Muscle layer of colon (tissue), 2 donors: ENCODE measurements at regions not wholly inside any gene's neighbourhood (a gene's known extent, or its start where the extent isn't known, plus 50 kb on each side); places are given as distances from the start of the nearest gene placed in this dataset.
"Not testable (repeated sequence)": the region's sequence is repeated elsewhere in the genome, so short reads cannot be mapped to it uniquely, and the experiment has no call there.

ENCODE experiments used
- H3K27ac ChIP-seq: one replicate; pipeline ENCODE4 v1.7.0; 2013; ENCODE audit warnings: low read depth, mild to moderate bottlenecking, low read length, moderate library complexity
- H3K27me3 ChIP-seq, 2 donors: one replicate each; pipeline ENCODE4 v1.7.0; 2013; ENCODE audit warnings: low read length in 2 of 2, mild to moderate bottlenecking in 2 of 2; ENCODE audit not compliant: insufficient read depth in 2 of 2, control insufficient read depth in 1 of 2
- H3K36me3 ChIP-seq: one replicate; pipeline ENCODE4 v1.7.0; 2013; ENCODE audit warnings: mild to moderate bottlenecking, low read length; ENCODE audit not compliant: insufficient read depth
- H3K4me1 ChIP-seq: one replicate; pipeline ENCODE4 v1.7.0; 2013; ENCODE audit warnings: mild to moderate bottlenecking, low read length; ENCODE audit not compliant: insufficient read depth
- H3K4me3 ChIP-seq, 2 donors: one replicate each; pipeline ENCODE4 v1.7.0; 2013; ENCODE audit warnings: low read length in 2 of 2, low read depth in 1 of 2, mild to moderate bottlenecking in 1 of 2, moderate library complexity in 1 of 2
- H3K9ac ChIP-seq: one replicate; pipeline ENCODE4 v1.7.0; 2013; ENCODE audit warnings: low read length
- H3K9me3 ChIP-seq: one replicate; pipeline ENCODE4 v1.7.0; 2013; ENCODE audit warnings: mild to moderate bottlenecking, low read length
- donor health status: abdominal sarcoma.
- donor health status: Adenocarcinoma of cecum.

- not testable (repeated sequence) for H3K36me3 ChIP-seq, H3K9me3 ChIP-seq, H3K27me3 ChIP-seq, H3K4me1 ChIP-seq, H3K27ac ChIP-seq, H3K9ac ChIP-seq, H3K4me3 ChIP-seq
Measured at GRCh38 chr7:65797086-65797485, 75.8 kb upstream of the VKORC1L1 start.

GRCh38 chr7:65797566-65797965 is 75.3 kb upstream of the VKORC1L1 start:
- not testable (repeated sequence) for H3K4me3 ChIP-seq, H3K27ac ChIP-seq, H3K9me3 ChIP-seq, H3K27me3 ChIP-seq, H3K36me3 ChIP-seq, H3K4me1 ChIP-seq, H3K9ac ChIP-seq

- Histone ChIP-seq H3K4me1 (no peaks in the 10 kb centered on the region), H3K9me3 (no peaks in the 10 kb centered on the region), H3K4me3 (no peak overlapping the region), H3K27me3 (no peaks in the 10 kb centered on the region), H3K36me3 (no peaks in the 10 kb centered on the region), H3K9ac (no peak overlapping the region), H3K27ac (no peak overlapping the region)
Measured at GRCh38 chr7:65798111-65799075, 74.5 kb upstream of the VKORC1L1 start.

DNA sequence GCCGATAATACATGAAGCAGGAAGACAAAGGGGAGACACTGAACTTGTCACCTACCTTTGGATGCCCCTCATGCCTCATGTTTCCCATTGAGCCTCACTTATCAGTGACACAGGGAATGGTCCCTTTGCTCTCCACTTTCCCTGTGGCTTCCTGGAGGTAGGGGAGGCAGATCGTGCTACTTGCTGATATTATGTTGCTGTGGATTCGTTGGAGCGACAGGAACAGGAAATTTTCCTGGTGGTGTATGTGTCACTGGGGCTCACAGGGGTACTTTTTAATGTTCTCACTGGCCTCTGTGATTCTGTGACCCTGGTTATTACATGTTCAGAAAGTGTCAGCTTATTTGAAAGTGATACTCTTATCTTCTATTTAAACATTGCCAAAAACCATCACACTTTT is 72.7 kb upstream of the VKORC1L1 start:
- H3K27ac ChIP-seq, H3K9ac ChIP-seq, H3K4me1 ChIP-seq, H3K9me3 ChIP-seq, H3K27me3 ChIP-seq, H3K4me3 ChIP-seq, H3K36me3 ChIP-seq: not testable (repeated sequence)

- H3K27me3 ChIP-seq, result no peaks in the 10 kb centered on the region
- no peaks in the 10 kb centered on the region for H3K4me1 ChIP-seq
- no peaks in the 10 kb centered on the region for H3K9me3 ChIP-seq
- no peak overlapping the region for H3K4me3 ChIP-seq
- H3K27ac ChIP-seq, result no peak overlapping the region
- no peaks in the 10 kb centered on the region for H3K36me3 ChIP-seq
- no peak overlapping the region for H3K9ac ChIP-seq
Measured at GRCh38 chr7:65800890-65801341, 72.0 kb upstream of the VKORC1L1 start.

- Histone ChIP-seq H3K9ac (no peak overlapping the region), H3K36me3 (no peaks in the 10 kb centered on the region), H3K27ac (no peak overlapping the region)
Measured at GRCh38 chr7:65804887-65805286, 68.0 kb upstream of the VKORC1L1 start.

GRCh38 chr7:65807067-65807466 is 65.8 kb upstream of the VKORC1L1 start:
- H3K9me3 ChIP-seq, H3K36me3 ChIP-seq, H3K27ac ChIP-seq, H3K9ac ChIP-seq, H3K27me3 ChIP-seq, H3K4me3 ChIP-seq, H3K4me1 ChIP-seq: not testable (repeated sequence)

More at GRCh38 chr7:65804887-65805286, 68.0 kb upstream of the VKORC1L1 start:
- H3K9me3 ChIP-seq, result no peaks in the 10 kb centered on the region
- no peaks in the 10 kb centered on the region for H3K27me3 ChIP-seq
- H3K4me1 ChIP-seq, result no peaks in the 10 kb centered on the region
- H3K4me3 ChIP-seq, result no peak overlapping the region

- Histone ChIP-seq H3K9me3 (no peaks in the 10 kb centered on the region), H3K27ac (no peak overlapping the region), H3K27me3 (no peaks in the 10 kb centered on the region), H3K9ac (no peak overlapping the region), H3K4me1 (no peaks in the 10 kb centered on the region), H3K4me3 (no peak overlapping the region), H3K36me3 (no peaks in the 10 kb centered on the region)
Measured at GRCh38 chr7:65809259-65809981, 63.5 kb upstream of the VKORC1L1 start.

DNA sequence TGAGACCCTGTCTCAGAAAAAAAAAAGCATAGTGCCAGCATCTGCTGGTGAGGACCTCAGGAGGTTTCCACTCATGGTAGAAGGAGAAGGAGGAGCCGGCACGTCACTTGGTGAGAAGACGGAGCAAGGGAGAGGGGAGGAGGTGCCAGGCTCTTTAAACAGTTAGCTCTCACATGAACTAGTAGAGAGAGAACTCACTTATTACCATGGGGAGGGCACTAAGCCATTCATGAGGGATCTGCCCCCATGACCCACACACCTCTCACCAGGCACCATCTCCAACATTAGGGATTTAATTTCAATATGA is 62.9 kb upstream of the VKORC1L1 start:
- Histone ChIP-seq H3K4me1 (no peaks in the 10 kb centered on the region), H3K27me3 (no peaks in the 10 kb centered on the region), H3K4me3 (no peak overlapping the region), H3K36me3 (no peaks in the 10 kb centered on the region), H3K9ac (no peak overlapping the region), H3K9me3 (no peaks in the 10 kb centered on the region), H3K27ac (no peak overlapping the region)

- Histone ChIP-seq H3K27ac (no peak overlapping the region), H3K4me1 (no peaks in the 10 kb centered on the region), H3K36me3 (no peaks in the 10 kb centered on the region), H3K27me3 (no peaks in the 10 kb centered on the region), H3K9ac (no peak overlapping the region), H3K9me3 (no peaks in the 10 kb centered on the region), H3K4me3 (no peak overlapping the region)
Measured at GRCh38 chr7:65812281-65812680, 60.6 kb upstream of the VKORC1L1 start.

GRCh38 chr7:65814556-65815167 is 58.2 kb upstream of the VKORC1L1 start:
- H3K4me1 ChIP-seq, H3K9me3 ChIP-seq, H3K27ac ChIP-seq, H3K4me3 ChIP-seq, H3K9ac ChIP-seq, H3K36me3 ChIP-seq, H3K27me3 ChIP-seq: not testable (repeated sequence)
